ENCODE measurements at regions not wholly inside any gene's neighbourhood (a gene's known extent, or its start where the extent isn't known, plus 50 kb on each side); places are given as distances from the start of the nearest gene placed in this dataset.

DNA sequence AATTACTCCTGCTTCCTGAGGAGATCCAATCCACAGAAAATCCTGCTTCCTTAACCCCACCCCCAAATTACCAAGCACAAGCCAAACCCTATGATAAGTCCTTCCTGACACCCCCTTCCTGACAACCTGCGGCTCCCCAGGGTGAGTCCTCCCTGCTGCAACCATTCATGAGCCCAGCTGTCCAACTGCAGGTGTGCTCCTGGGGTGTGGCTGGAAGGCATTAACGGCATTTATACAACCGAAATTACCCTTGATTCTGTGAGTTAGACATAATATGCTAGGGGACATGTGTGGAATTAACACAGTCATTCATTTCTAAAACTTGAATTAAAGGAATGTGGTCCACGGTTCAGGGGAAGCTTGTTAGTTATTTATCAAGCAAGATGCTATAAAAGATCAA is 119.0 kb upstream of the ALKAL2 start:
- H3K36me3 Mint-ChIP-seq: peaks cover 10% of the 10 kb centered on the region

DNA sequence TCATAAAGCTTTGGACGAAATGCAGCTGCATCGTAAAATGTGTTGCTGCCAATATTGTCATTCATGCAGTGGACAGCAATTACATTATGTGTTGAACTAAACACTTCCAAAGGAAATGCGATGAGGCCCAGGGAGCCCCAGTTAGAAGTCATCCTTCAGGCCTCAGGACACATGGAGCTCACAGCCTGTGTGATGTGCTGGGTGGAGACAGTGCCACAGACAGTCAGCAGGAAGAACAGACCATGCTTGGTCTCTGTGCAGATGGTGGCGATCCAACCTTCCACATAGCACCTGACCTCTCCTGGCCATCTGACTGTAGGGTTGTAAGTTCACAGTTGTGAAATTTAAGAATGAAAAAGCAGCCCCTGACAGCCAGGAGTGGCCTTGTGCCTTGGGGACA is 118.3 kb upstream of the ALKAL2 start:
- Mint-ChIP-seq H3K36me3 (peaks cover 9% of the 10 kb centered on the region), H3K9me3 (peaks cover 15% of the 10 kb centered on the region), H3K27me3 (peaks cover 2 to 12% of the 10 kb centered on the region in 2 donors), H3K4me3 (no peak overlapping the region), H3K4me1 (ENCODE audit: low read depth in 2 of 2) (peaks cover 0 to 11% of the 10 kb centered on the region in 2 donors), H3K27ac (no peak overlapping the region)
- no peak for ATAC-seq
- DNase-seq (ENCODE audit: low spot score): no peak

More for the DNA sequence above, 119.0 kb upstream of the ALKAL2 start:
- DNase-seq (ENCODE audit: low spot score) (no peak), ATAC-seq (no peak)
- Mint-ChIP-seq H3K4me3 (no peak overlapping the region), H3K27me3 (peaks cover 2 to 12% of the 10 kb centered on the region in 2 donors), H3K27ac (no peak overlapping the region), H3K9me3 (peaks cover 15% of the 10 kb centered on the region), H3K4me1 (ENCODE audit: low read depth in 2 of 2) (peaks cover 0 to 11% of the 10 kb centered on the region in 2 donors)

GRCh38 chr2:404581-404980 is 116.7 kb upstream of the ALKAL2 start:
- ATAC-seq: no peak
- Mint-ChIP-seq H3K27ac (no peak overlapping the region), H3K36me3 (peaks cover 9% of the 10 kb centered on the region), H3K9me3 (peaks cover 7% of the 10 kb centered on the region), H3K4me3 (no peak overlapping the region), H3K27me3 (peaks cover under 1 to 1% of the 10 kb centered on the region in 2 donors), H3K4me1 (ENCODE audit: low read depth in 2 of 2) (peaks cover 0 to 9% of the 10 kb centered on the region in 2 donors)
- no peak for DNase-seq (ENCODE audit: low spot score)

DNA sequence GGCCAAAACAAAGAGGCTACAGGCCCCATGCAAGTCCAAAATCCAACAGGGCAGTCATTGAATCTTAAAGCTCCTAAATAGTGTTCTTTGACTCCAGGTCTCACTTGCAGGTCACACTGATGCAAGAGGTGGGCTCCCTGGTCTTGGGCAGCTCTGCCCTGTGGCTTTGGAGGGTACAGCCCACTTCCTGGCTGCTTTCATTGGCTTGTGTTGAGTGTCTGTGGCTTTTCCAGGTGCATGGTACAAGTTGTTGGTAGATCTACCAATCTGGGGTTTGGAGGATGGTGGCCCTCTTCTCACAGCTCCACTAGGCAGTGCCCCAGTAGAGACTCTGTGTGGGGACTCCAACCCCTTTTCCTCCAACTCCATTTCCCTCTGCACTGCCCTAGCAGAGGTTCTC is 115.8 kb upstream of the ALKAL2 start:
- no peaks in the 10 kb centered on the region for H3K27me3 Mint-ChIP-seq
- H3K9me3 Mint-ChIP-seq: peaks cover 5% of the 10 kb centered on the region
- no peak for ATAC-seq
- H3K36me3 Mint-ChIP-seq: peaks cover 9% of the 10 kb centered on the region
- no peak for DNase-seq (ENCODE audit: low spot score)
- H3K27ac Mint-ChIP-seq: no peak overlapping the region
- H3K4me1 Mint-ChIP-seq (ENCODE audit: low read depth in 2 of 2): peaks cover 0 to 7% of the 10 kb centered on the region in 2 donors
- no peak overlapping the region for H3K4me3 Mint-ChIP-seq

GRCh38 chr2:402721-403120 is 114.8 kb upstream of the ALKAL2 start:
- Mint-ChIP-seq H3K4me3 (no peak overlapping the region), H3K27ac (no peak overlapping the region), H3K27me3 (no peaks in the 10 kb centered on the region), H3K4me1 (ENCODE audit: low read depth in 2 of 2) (peaks cover 0 to 7% of the 10 kb centered on the region in 2 donors), H3K36me3 (peaks cover 9% of the 10 kb centered on the region), H3K9me3 (peaks cover 5% of the 10 kb centered on the region)
- no peak for DNase-seq (ENCODE audit: low spot score)
- peak in 1 of 2 donors; percentile 45 for ATAC-seq

GRCh38 chr2:402206-402605 is 114.3 kb upstream of the ALKAL2 start:
- ATAC-seq: no peak
- Mint-ChIP-seq H3K4me3 (no peak overlapping the region), H3K4me1 (ENCODE audit: low read depth in 2 of 2) (peaks cover 0 to 7% of the 10 kb centered on the region in 2 donors), H3K27me3 (no peaks in the 10 kb centered on the region), H3K36me3 (peaks cover 9% of the 10 kb centered on the region), H3K27ac (no peak overlapping the region), H3K9me3 (peaks cover 5% of the 10 kb centered on the region)
- DNase-seq (ENCODE audit: low spot score): no peak

DNA sequence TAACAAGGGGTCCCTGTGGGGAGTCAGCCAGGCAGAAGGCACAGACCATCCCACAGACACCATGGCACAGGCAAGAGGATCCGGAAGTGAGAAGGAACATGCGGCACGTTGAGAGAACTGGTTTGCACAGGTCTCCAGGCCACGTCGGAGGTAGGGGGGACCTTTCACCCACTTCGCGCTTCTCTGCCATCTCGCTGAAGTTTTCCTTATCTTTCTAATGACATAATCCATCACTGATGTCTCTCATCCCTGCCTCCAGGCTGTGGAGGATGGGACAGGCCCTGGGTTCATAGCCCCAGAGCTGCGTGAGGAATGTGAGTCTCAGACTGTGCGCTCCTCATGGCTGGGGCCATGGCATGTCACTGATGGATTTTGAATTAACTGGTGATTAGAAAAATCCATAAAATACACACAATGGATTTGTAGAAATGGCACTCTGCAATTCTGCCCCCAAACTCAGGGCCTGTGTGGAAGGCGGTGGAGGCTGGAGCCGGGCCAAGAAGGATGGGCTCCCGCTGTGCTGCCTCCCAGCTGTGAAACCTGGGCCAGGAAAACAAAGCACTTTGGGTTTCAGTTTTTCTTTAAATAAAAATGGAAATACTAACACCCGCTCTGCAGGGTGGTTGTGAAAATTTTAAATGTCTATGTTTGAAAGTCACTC is 113.3 kb upstream of the ALKAL2 start:
- Mint-ChIP-seq H3K4me3 (no peak overlapping the region), H3K36me3 (peaks cover 9% of the 10 kb centered on the region), H3K9me3 (peaks cover 5% of the 10 kb centered on the region), H3K27ac (no peak overlapping the region), H3K27me3 (no peaks in the 10 kb centered on the region), H3K4me1 (ENCODE audit: low read depth in 2 of 2) (peaks cover 0 to 7% of the 10 kb centered on the region in 2 donors)
- ATAC-seq (no peak), DNase-seq (ENCODE audit: low spot score) (no peak)

- Mint-ChIP-seq H3K27me3 (peaks cover 5 to 6% of the 10 kb centered on the region in 2 donors), H3K4me3 (no peak overlapping the region), H3K27ac (no peak overlapping the region), H3K9me3 (no peaks in the 10 kb centered on the region), H3K4me1 (ENCODE audit: low read depth in 2 of 2) (peaks cover 0 to 15% of the 10 kb centered on the region in 2 donors), H3K36me3 (no peaks in the 10 kb centered on the region)
- ATAC-seq (no peak), DNase-seq (ENCODE audit: low spot score) (no peak)
These were observed 110.0 kb upstream of the ALKAL2 start for GRCh38 chr2:397926-398325.

- no peak overlapping the region for H3K4me3 Mint-ChIP-seq
- no peak overlapping the region for H3K27ac Mint-ChIP-seq
- H3K9me3 Mint-ChIP-seq: no peaks in the 10 kb centered on the region
- peaks cover 5 to 6% of the 10 kb centered on the region in 2 donors for H3K27me3 Mint-ChIP-seq
- DNase-seq (ENCODE audit: low spot score): no peak
- peaks cover 0 to 19% of the 10 kb centered on the region in 2 donors for H3K4me1 Mint-ChIP-seq (ENCODE audit: low read depth in 2 of 2)
- ATAC-seq: no peak
- H3K36me3 Mint-ChIP-seq: no peaks in the 10 kb centered on the region
These were observed 109.6 kb upstream of the ALKAL2 start for GRCh38 chr2:397521-397920.

DNA sequence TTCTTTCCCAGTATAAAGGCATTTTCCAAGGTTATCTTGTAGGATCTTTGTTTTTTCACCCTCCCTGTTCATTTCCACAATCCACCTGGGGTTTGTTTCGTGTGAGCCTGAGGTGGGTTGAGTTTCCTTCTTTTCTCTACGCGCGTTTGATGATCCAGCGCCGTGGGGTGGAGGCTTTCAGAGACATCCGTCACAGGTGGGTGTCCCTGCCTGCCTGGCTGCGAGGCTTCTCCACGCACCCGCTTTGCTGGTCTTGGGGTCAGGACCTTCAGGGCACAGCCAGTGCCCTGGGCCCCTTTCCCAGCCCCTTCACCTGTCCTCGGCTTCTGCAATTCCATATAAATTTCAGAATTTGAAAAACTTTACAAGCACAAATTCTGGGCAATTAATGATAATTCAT is 109.0 kb upstream of the ALKAL2 start:
- Mint-ChIP-seq H3K4me1 (ENCODE audit: low read depth in 2 of 2) (peaks cover 0 to 21% of the 10 kb centered on the region in 2 donors), H3K27me3 (peaks cover 5 to 6% of the 10 kb centered on the region in 2 donors), H3K4me3 (no peak overlapping the region), H3K36me3 (no peaks in the 10 kb centered on the region), H3K27ac (no peak overlapping the region), H3K9me3 (no peaks in the 10 kb centered on the region)
- ATAC-seq (no peak), DNase-seq (ENCODE audit: low spot score) (no peak)

- H3K4me1 Mint-ChIP-seq (ENCODE audit: low read depth in 2 of 2): peaks cover 0 to 24% of the 10 kb centered on the region in 2 donors
- no peak overlapping the region for H3K27ac Mint-ChIP-seq
- H3K9me3 Mint-ChIP-seq: no peaks in the 10 kb centered on the region
- no peak overlapping the region for H3K4me3 Mint-ChIP-seq
- ATAC-seq (no peak), DNase-seq (ENCODE audit: low spot score) (no peak)
- peaks cover 5 to 6% of the 10 kb centered on the region in 2 donors for H3K27me3 Mint-ChIP-seq
- no peaks in the 10 kb centered on the region for H3K36me3 Mint-ChIP-seq
These were observed 108.0 kb upstream of the ALKAL2 start for GRCh38 chr2:395886-396285.

- ATAC-seq (peak; percentile 72 to 79), DNase-seq (ENCODE audit: low spot score) (no peak)
- peak overlapping the region; percentile 26 to 42 for H3K27ac Mint-ChIP-seq
- peak overlapping the region; percentile 52 for H3K4me3 Mint-ChIP-seq
- H3K27me3 Mint-ChIP-seq: peaks cover 5 to 6% of the 10 kb centered on the region in 2 donors
- H3K9me3 Mint-ChIP-seq: no peaks in the 10 kb centered on the region
- H3K4me1 Mint-ChIP-seq (ENCODE audit: low read depth in 2 of 2): peaks cover 0 to 24% of the 10 kb centered on the region in 2 donors
- H3K36me3 Mint-ChIP-seq: no peaks in the 10 kb centered on the region
These were observed 106.1 kb upstream of the ALKAL2 start for GRCh38 chr2:393711-394696.

DNA sequence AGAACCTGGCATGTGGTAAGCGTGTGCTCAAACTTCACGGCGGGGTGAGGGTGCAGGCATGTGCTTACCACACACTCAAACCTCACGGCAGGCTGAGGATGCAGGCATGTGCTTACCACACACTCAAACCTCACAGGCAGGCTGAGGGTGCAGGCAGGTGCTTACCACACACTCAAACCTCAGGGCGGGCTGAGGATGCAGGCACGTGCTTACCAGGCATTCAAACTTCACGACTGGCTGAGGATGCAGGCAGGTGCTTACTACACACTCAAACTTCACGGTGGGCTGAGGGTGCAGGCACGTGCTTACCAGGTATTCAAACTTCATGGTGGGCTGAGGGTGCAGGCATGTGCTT is 105.0 kb upstream of the ALKAL2 start:
- no peak overlapping the region for H3K27ac Mint-ChIP-seq
- ATAC-seq (no peak), DNase-seq (ENCODE audit: low spot score) (no peak)
- H3K36me3 Mint-ChIP-seq: no peaks in the 10 kb centered on the region
- no peaks in the 10 kb centered on the region for H3K9me3 Mint-ChIP-seq
- H3K4me3 Mint-ChIP-seq: no peak overlapping the region
- peaks cover 0 to 24% of the 10 kb centered on the region in 2 donors for H3K4me1 Mint-ChIP-seq (ENCODE audit: low read depth in 2 of 2)
- H3K27me3 Mint-ChIP-seq: peaks cover 5 to 6% of the 10 kb centered on the region in 2 donors

All from natural killer cell treated with Interleukin-12 subunit alpha and Interleukin-12 subunit beta and Interleukin-15 and Interleukin-18, amount 100 ng/mL, for 72 hours (primary cell).